HG02981 (cell line): ENCODE measurements at regions not wholly inside any gene's neighbourhood (a gene's known extent, or its start where the extent isn't known, plus 50 kb on each side); places are given as distances from the start of the nearest gene placed in this dataset.

Source experiments
- ATAC-seq: cut with Tn5 transposase; IDR thresholded peaks from one replicate; pipeline ENCODE4 v1.9.1; 2021; ENCODE audit warnings: mild to moderate bottlenecking, moderate library complexity; ENCODE audit not compliant: unreplicated experiment

GRCh38 chr13:26967119-26968038 is 204.2 kb downstream of the USP12 start:
- ATAC-seq: no peak

GRCh38 chr13:26966701-26967080 is 204.9 kb downstream of the USP12 start:
- no peak for ATAC-seq

- ATAC-seq: no peak
Observed at GRCh38 chr13:26965952-26966700, 205.5 kb downstream of the USP12 start.

GRCh38 chr13:26964278-26965250 is 204.0 kb upstream of the GPR12 start:
- no peak for ATAC-seq

- ATAC-seq: no peak
Observed at GRCh38 chr13:26962671-26963070, 202.1 kb upstream of the GPR12 start.

- no peak for ATAC-seq
Observed at GRCh38 chr13:26961890-26962615, 201.5 kb upstream of the GPR12 start.

GRCh38 chr13:26957182-26957581 is 196.6 kb upstream of the GPR12 start:
- ATAC-seq: no peak

- ATAC-seq: no peak
Observed at GRCh38 chr13:26956522-26957142, 196.0 kb upstream of the GPR12 start.

GRCh38 chr13:26954976-26955375 is 194.4 kb upstream of the GPR12 start:
- ATAC-seq: no peak

- no peak for ATAC-seq
Observed at GRCh38 chr13:26953291-26953690, 192.7 kb upstream of the GPR12 start.

- no peak for ATAC-seq
Observed at GRCh38 chr13:26952551-26953143, 192.1 kb upstream of the GPR12 start.

GRCh38 chr13:26951581-26952177 is 191.1 kb upstream of the GPR12 start:
- ATAC-seq: no peak

GRCh38 chr13:26950968-26951367 is 190.4 kb upstream of the GPR12 start:
- no peak for ATAC-seq

- ATAC-seq: no peak
Observed at GRCh38 chr13:26950546-26950945, 190.0 kb upstream of the GPR12 start.

- ATAC-seq: no peak
Observed at GRCh38 chr13:26949701-26950502, 189.3 kb upstream of the GPR12 start.

- no peak for ATAC-seq
Observed at GRCh38 chr13:26948353-26948752, 187.8 kb upstream of the GPR12 start.

- no peak for ATAC-seq
Observed at GRCh38 chr13:26946684-26947343, 186.2 kb upstream of the GPR12 start.

- no peak for ATAC-seq
Observed at GRCh38 chr13:26943748-26944147, 183.2 kb upstream of the GPR12 start.
